ENCODE measurements at regions not wholly inside any gene's neighbourhood (a gene's known extent, or its start where the extent isn't known, plus 50 kb on each side); places are given as distances from the start of the nearest gene placed in this dataset.

GRCh38 chr1:79215311-79215710 lies 208.8 kb upstream of the ADGRL4 start:
- Histone ChIP-seq H3K4me3 (ENCODE audit: low read length) (no peak overlapping the region), H3K36me3 (ENCODE audit: insufficient read depth, low read depth, low read length) (no peaks in the 10 kb centered on the region), H3K9ac (ENCODE audit: low read depth, low read length) (no peak overlapping the region), H3K27ac (ENCODE audit: low read length) (no peak overlapping the region), H3K27me3 (ENCODE audit: insufficient read depth, low read length) (no peaks in the 10 kb centered on the region), H3K4me1 (ENCODE audit: insufficient read depth, low read length) (no peaks in the 10 kb centered on the region), H3K9me3 (ENCODE audit: insufficient read depth, low read depth, low read length) (peaks cover 3% of the 10 kb centered on the region; the same call in 1 of the 2 replicates)

GRCh38 chr1:79207786-79208185 lies 201.3 kb upstream of the ADGRL4 start:
- no peak overlapping the region for H3K4me3 ChIP-seq (ENCODE audit: low read length)
- no peaks in the 10 kb centered on the region for H3K27me3 ChIP-seq (ENCODE audit: insufficient read depth, low read length)
- H3K36me3 ChIP-seq (ENCODE audit: insufficient read depth, low read depth, low read length), result no peaks in the 10 kb centered on the region
- H3K4me1 ChIP-seq (ENCODE audit: insufficient read depth, low read length), result no peaks in the 10 kb centered on the region
- H3K9ac ChIP-seq (ENCODE audit: low read depth, low read length), result no peak overlapping the region
- no peaks in the 10 kb centered on the region for H3K9me3 ChIP-seq (ENCODE audit: insufficient read depth, low read depth, low read length)
- no peak overlapping the region for H3K27ac ChIP-seq (ENCODE audit: low read length)

GRCh38 chr1:79207331-79207730 lies 200.8 kb upstream of the ADGRL4 start:
- no peaks in the 10 kb centered on the region for H3K27me3 ChIP-seq (ENCODE audit: insufficient read depth, low read length)
- no peaks in the 10 kb centered on the region for H3K36me3 ChIP-seq (ENCODE audit: insufficient read depth, low read depth, low read length)
- no peak overlapping the region for H3K4me3 ChIP-seq (ENCODE audit: low read length)
- H3K4me1 ChIP-seq (ENCODE audit: insufficient read depth, low read length), result no peaks in the 10 kb centered on the region
- H3K9ac ChIP-seq (ENCODE audit: low read depth, low read length), result no peak overlapping the region
- H3K27ac ChIP-seq (ENCODE audit: low read length), result no peak overlapping the region
- H3K9me3 ChIP-seq (ENCODE audit: insufficient read depth, low read depth, low read length), result no peaks in the 10 kb centered on the region

- Histone ChIP-seq H3K4me1 (ENCODE audit: insufficient read depth, low read length) (no peaks in the 10 kb centered on the region), H3K36me3 (ENCODE audit: insufficient read depth, low read depth, low read length) (no peaks in the 10 kb centered on the region), H3K27me3 (ENCODE audit: insufficient read depth, low read length) (no peaks in the 10 kb centered on the region), H3K27ac (ENCODE audit: low read length) (no peak overlapping the region), H3K4me3 (ENCODE audit: low read length) (no peak overlapping the region), H3K9me3 (ENCODE audit: insufficient read depth, low read depth, low read length) (no peaks in the 10 kb centered on the region), H3K9ac (ENCODE audit: low read depth, low read length) (no peak overlapping the region)
These were observed 198.4 kb upstream of the ADGRL4 start for GRCh38 chr1:79204779-79205479.

GRCh38 chr1:79198832-79199231 lies 192.3 kb upstream of the ADGRL4 start:
- Histone ChIP-seq H3K9me3 (ENCODE audit: insufficient read depth, low read depth, low read length) (no peaks in the 10 kb centered on the region), H3K9ac (ENCODE audit: low read depth, low read length) (no peak overlapping the region), H3K36me3 (ENCODE audit: insufficient read depth, low read depth, low read length) (no peaks in the 10 kb centered on the region), H3K27me3 (ENCODE audit: insufficient read depth, low read length) (no peaks in the 10 kb centered on the region), H3K4me1 (ENCODE audit: insufficient read depth, low read length) (peaks cover 3% of the 10 kb centered on the region; the same call in 1 of the 2 replicates), H3K27ac (ENCODE audit: low read length) (no peak overlapping the region), H3K4me3 (ENCODE audit: low read length) (no peak overlapping the region)

GRCh38 chr1:79197421-79197820 lies 190.9 kb upstream of the ADGRL4 start:
- no peaks in the 10 kb centered on the region for H3K9me3 ChIP-seq (ENCODE audit: insufficient read depth, low read depth, low read length)
- H3K9ac ChIP-seq (ENCODE audit: low read depth, low read length), result no peak overlapping the region
- H3K4me3 ChIP-seq (ENCODE audit: low read length), result no peak overlapping the region
- H3K4me1 ChIP-seq (ENCODE audit: insufficient read depth, low read length), result peaks cover 6% of the 10 kb centered on the region; the same call in 1 of the 2 replicates
- H3K36me3 ChIP-seq (ENCODE audit: insufficient read depth, low read depth, low read length), result no peaks in the 10 kb centered on the region
- H3K27me3 ChIP-seq (ENCODE audit: insufficient read depth, low read length), result no peaks in the 10 kb centered on the region
- H3K27ac ChIP-seq (ENCODE audit: low read length), result no peak overlapping the region

- Histone ChIP-seq H3K27ac (ENCODE audit: low read length) (no peak overlapping the region), H3K9me3 (ENCODE audit: insufficient read depth, low read depth, low read length) (no peaks in the 10 kb centered on the region), H3K4me1 (ENCODE audit: insufficient read depth, low read length) (peaks cover 6% of the 10 kb centered on the region; the same call in 1 of the 2 replicates), H3K4me3 (ENCODE audit: low read length) (no peak overlapping the region), H3K9ac (ENCODE audit: low read depth, low read length) (no peak overlapping the region), H3K36me3 (ENCODE audit: insufficient read depth, low read depth, low read length) (no peaks in the 10 kb centered on the region), H3K27me3 (ENCODE audit: insufficient read depth, low read length) (no peaks in the 10 kb centered on the region)
These were observed 189.7 kb upstream of the ADGRL4 start for GRCh38 chr1:79196211-79196610.

- peaks cover 8% of the 10 kb centered on the region; the same call in 1 of the 2 replicates for H3K4me1 ChIP-seq (ENCODE audit: insufficient read depth, low read length)
- H3K9me3 ChIP-seq (ENCODE audit: insufficient read depth, low read depth, low read length), result no peaks in the 10 kb centered on the region
- no peaks in the 10 kb centered on the region for H3K36me3 ChIP-seq (ENCODE audit: insufficient read depth, low read depth, low read length)
- no peak overlapping the region; the same call in 1 of the 2 replicates for H3K4me3 ChIP-seq (ENCODE audit: low read length)
- H3K27me3 ChIP-seq (ENCODE audit: insufficient read depth, low read length), result no peaks in the 10 kb centered on the region
- no peak overlapping the region for H3K27ac ChIP-seq (ENCODE audit: low read length)
- peak overlapping the region; percentile 18; the same call in 1 of the 2 replicates for H3K9ac ChIP-seq (ENCODE audit: low read depth, low read length)
These were observed 186.9 kb upstream of the ADGRL4 start for GRCh38 chr1:79193211-79194079.

- Histone ChIP-seq H3K4me1 (ENCODE audit: insufficient read depth, low read length) (peaks cover 8% of the 10 kb centered on the region; the same call in 1 of the 2 replicates), H3K4me3 (ENCODE audit: low read length) (no peak overlapping the region), H3K27me3 (ENCODE audit: insufficient read depth, low read length) (no peaks in the 10 kb centered on the region), H3K9me3 (ENCODE audit: insufficient read depth, low read depth, low read length) (no peaks in the 10 kb centered on the region), H3K9ac (ENCODE audit: low read depth, low read length) (no peak overlapping the region), H3K36me3 (ENCODE audit: insufficient read depth, low read depth, low read length) (no peaks in the 10 kb centered on the region), H3K27ac (ENCODE audit: low read length) (no peak overlapping the region)
These were observed 183.5 kb upstream of the ADGRL4 start for GRCh38 chr1:79190074-79190473.

- no peaks in the 10 kb centered on the region for H3K27me3 ChIP-seq (ENCODE audit: insufficient read depth, low read length)
- no peaks in the 10 kb centered on the region for H3K36me3 ChIP-seq (ENCODE audit: insufficient read depth, low read depth, low read length)
- no peak overlapping the region for H3K27ac ChIP-seq (ENCODE audit: low read length)
- no peaks in the 10 kb centered on the region for H3K9me3 ChIP-seq (ENCODE audit: insufficient read depth, low read depth, low read length)
- 0 out of 2 replicates have a peak, but pooled peaks cover 2% of the 10 kb centered on the region for H3K4me1 ChIP-seq (ENCODE audit: insufficient read depth, low read length)
- H3K9ac ChIP-seq (ENCODE audit: low read depth, low read length), result no peak overlapping the region
- H3K4me3 ChIP-seq (ENCODE audit: low read length), result no peak overlapping the region
These were observed 181.8 kb upstream of the ADGRL4 start for GRCh38 chr1:79188337-79188736.

GRCh38 chr1:79186260-79186659 lies 179.7 kb upstream of the ADGRL4 start:
- no peaks in the 10 kb centered on the region for H3K36me3 ChIP-seq (ENCODE audit: insufficient read depth, low read depth, low read length)
- H3K9ac ChIP-seq (ENCODE audit: low read depth, low read length), result no peak overlapping the region
- H3K27ac ChIP-seq (ENCODE audit: low read length), result no peak overlapping the region
- no peak overlapping the region for H3K4me3 ChIP-seq (ENCODE audit: low read length)
- 0 out of 2 replicates have a peak, but pooled peaks cover 2% of the 10 kb centered on the region for H3K4me1 ChIP-seq (ENCODE audit: insufficient read depth, low read length)
- no peaks in the 10 kb centered on the region for H3K27me3 ChIP-seq (ENCODE audit: insufficient read depth, low read length)
- H3K9me3 ChIP-seq (ENCODE audit: insufficient read depth, low read depth, low read length), result no peaks in the 10 kb centered on the region

GRCh38 chr1:79177844-79178243 lies 171.3 kb upstream of the ADGRL4 start:
- Histone ChIP-seq H3K4me3 (ENCODE audit: low read length) (no peak overlapping the region), H3K4me1 (ENCODE audit: insufficient read depth, low read length) (no peaks in the 10 kb centered on the region), H3K9ac (ENCODE audit: low read depth, low read length) (no peak overlapping the region), H3K9me3 (ENCODE audit: insufficient read depth, low read depth, low read length) (peaks cover 13% of the 10 kb centered on the region; the same call in 1 of the 2 replicates), H3K36me3 (ENCODE audit: insufficient read depth, low read depth, low read length) (no peaks in the 10 kb centered on the region), H3K27ac (ENCODE audit: low read length) (no peak overlapping the region), H3K27me3 (ENCODE audit: insufficient read depth, low read length) (no peaks in the 10 kb centered on the region)

Data from iPS-20b (cell line).